Upper lobe of left lung (tissue), 4 donors: ENCODE measurements at regions not wholly inside any gene's neighbourhood (a gene's known extent, or its start where the extent isn't known, plus 50 kb on each side); places are given as distances from the start of the nearest gene placed in this dataset.

Source experiments
- CTCF ChIP-seq, 6 experiments: fragments of 450-650 bp in 4 of 6; fragments of 200-600 bp in 2 of 6; sonication (generic) in 2 of 6; IDR thresholded peaks; one replicate each; pipeline ENCODE4 v1.5.1; 2016 to 2019; ENCODE audit warnings: antibody characterized with exemption in 6 of 6
- POLR2A ChIP-seq, 4 donors: fragments of 450-650 bp; IDR thresholded peaks; one replicate each; pipeline ENCODE4 v1.5.1; 2016 to 2017; ENCODE audit warnings: antibody characterized with exemption in 4 of 4, mild to moderate bottlenecking in 2 of 4
- POLR2AphosphoS5 ChIP-seq, 2 donors: sonication (generic); formaldehyde crosslinking; IDR thresholded peaks; one replicate each; pipeline ENCODE4 v1.5.1; 2017; ENCODE audit warnings: antibody characterized with exemption in 2 of 2

- TF ChIP-seq CTCF (IDR thresholded peaks at IDR 0.05) (no peak), POLR2A (IDR thresholded peaks at IDR 0.05) (no peak), POLR2AphosphoS5 (IDR thresholded peaks at IDR 0.05) (no peak)
These were observed 86.2 kb upstream of the SCEL start for GRCh38 chr13:77449265-77449664.
